ENCODE measurements at regions not wholly inside any gene's neighbourhood (a gene's known extent, or its start where the extent isn't known, plus 50 kb on each side); places are given as distances from the start of the nearest gene placed in this dataset.
A peak's percentile ranks its signal among the peaks of the same experiment; 100 is the strongest.

- ChIA-PET CTCF (no interaction called here), POLR2A (no interaction called here)
- no peak overlapping the region for H3K4me3 ChIP-seq (ENCODE audit: low read depth, low read length)
- no peaks in the 10 kb centered on the region for H3K36me3 ChIP-seq (ENCODE audit: control insufficient read depth in 2 of 2, insufficient read depth in 1 of 2, low read length in 2 of 2)
- no peaks in the 10 kb centered on the region for H3K9me3 ChIP-seq (ENCODE audit: control insufficient read depth, insufficient read depth, low read depth, low read length)
- no peaks in the 10 kb centered on the region for H3K4me1 ChIP-seq (ENCODE audit: control insufficient read depth, insufficient read depth, low read length)
- H3K27ac ChIP-seq (ENCODE audit: extremely low read depth, low read depth, low read length): no peak overlapping the region
- TF ChIP-seq PRDM1 (tag by site-specific recombination; IDR thresholded peaks at IDR 0.05) (no peak), ZNF362 (tag by site-specific recombination; IDR thresholded peaks at IDR 0.05) (0 out of 2 replicates have a peak, but pooled peaks have one; percentile 21), ZBTB20 (tag by site-specific recombination; IDR thresholded peaks at IDR 0.05) (peak; percentile 71)
Observed at GRCh38 chr4:137370206-137370633, 162.1 kb downstream of the PCDH18 start.

GRCh38 chr4:137367620-137368019, 164.7 kb downstream of the PCDH18 start:
- no peak overlapping the region for H3K4me3 ChIP-seq (ENCODE audit: low read depth, low read length)
- no peaks in the 10 kb centered on the region for H3K9me3 ChIP-seq (ENCODE audit: control insufficient read depth, insufficient read depth, low read depth, low read length)
- no peaks in the 10 kb centered on the region for H3K36me3 ChIP-seq (ENCODE audit: control insufficient read depth in 2 of 2, insufficient read depth in 1 of 2, low read length in 2 of 2)
- H3K4me1 ChIP-seq (ENCODE audit: control insufficient read depth, insufficient read depth, low read length): no peaks in the 10 kb centered on the region
- CTCF ChIA-PET: no interaction called here
- H3K27ac ChIP-seq (ENCODE audit: extremely low read depth, low read depth, low read length): no peak overlapping the region
- TF ChIP-seq GLIS1 (tag by site-specific recombination; IDR thresholded peaks at IDR 0.05) (no peak), TRIM28 (IDR thresholded peaks at IDR 0.05; ENCODE audit: borderline replicate concordance, low read length) (no peak), ZNF704 (tag by site-specific recombination; IDR thresholded peaks at IDR 0.05) (no peak), ZNF16 (tag by site-specific recombination; IDR thresholded peaks at IDR 0.05; ENCODE audit: low read depth) (no peak), ZNF571 (tag by site-specific recombination; IDR thresholded peaks at IDR 0.05) (no peak), ZNF580 (tag by site-specific recombination; IDR thresholded peaks at IDR 0.05) (no peak), ZNF239 (tag by site-specific recombination; IDR thresholded peaks at IDR 0.05) (no peak), ZBTB7A (tag by site-specific recombination; IDR thresholded peaks at IDR 0.05; ENCODE audit: low read depth) (no peak), HOXD13 (CRISPR knock-in tag; IDR thresholded peaks at IDR 0.05; ENCODE audit: borderline replicate concordance) (no peak), SP7 (tag by site-specific recombination; IDR thresholded peaks at IDR 0.05) (no peak), GLI4 (tag by site-specific recombination; IDR thresholded peaks at IDR 0.05) (no peak), ZNF610 (tag by site-specific recombination; IDR thresholded peaks at IDR 0.05; ENCODE audit: borderline replicate concordance) (no peak)
- POLR2A ChIA-PET: no interaction called here

GRCh38 chr4:137363496-137363895, 168.8 kb downstream of the PCDH18 start:
- Histone ChIP-seq H3K27ac (ENCODE audit: extremely low read depth, low read depth, low read length) (no peak overlapping the region), H3K4me3 (ENCODE audit: low read depth, low read length) (no peak overlapping the region), H3K4me1 (ENCODE audit: control insufficient read depth, insufficient read depth, low read length) (no peaks in the 10 kb centered on the region), H3K36me3 (ENCODE audit: control insufficient read depth in 2 of 2, insufficient read depth in 1 of 2, low read length in 2 of 2) (no peaks in the 10 kb centered on the region), H3K9me3 (ENCODE audit: control insufficient read depth, insufficient read depth, low read depth, low read length) (no peaks in the 10 kb centered on the region)
- CTCF ChIA-PET: no interaction called here
- POLR2A ChIA-PET: no interaction called here
- TF ChIP-seq ZNF473 (tag by site-specific recombination; IDR thresholded peaks at IDR 0.05): no peak
- no peak for TF ChIP-seq ZNF248 (tag by site-specific recombination; IDR thresholded peaks at IDR 0.05)

- no peak for TF ChIP-seq ZNF645 (tag by site-specific recombination; IDR thresholded peaks at IDR 0.05)
- no peak for TF ChIP-seq HOXA7 (CRISPR knock-in tag; IDR thresholded peaks at IDR 0.05; ENCODE audit: borderline replicate concordance)
- TF ChIP-seq ZNF830 (tag by site-specific recombination; IDR thresholded peaks at IDR 0.05; ENCODE audit: low read depth): no peak
- Histone ChIP-seq H3K27ac (ENCODE audit: extremely low read depth, low read depth, low read length) (no peak overlapping the region), H3K36me3 (ENCODE audit: control insufficient read depth in 2 of 2, insufficient read depth in 1 of 2, low read length in 2 of 2) (no peaks in the 10 kb centered on the region), H3K4me3 (ENCODE audit: low read depth, low read length) (no peak overlapping the region), H3K4me1 (ENCODE audit: control insufficient read depth, insufficient read depth, low read length) (no peaks in the 10 kb centered on the region), H3K9me3 (ENCODE audit: control insufficient read depth, insufficient read depth, low read depth, low read length) (no peaks in the 10 kb centered on the region)
- POLR2A ChIA-PET: no interaction called here
- CTCF ChIA-PET: interaction anchor here (0.5 kb wide), 1 partner anchor 115 kb away, joined by 5 read pairs; no protein-coding TSS in a partner anchor
Observed at GRCh38 chr4:137361756-137362470, 170.4 kb downstream of the PCDH18 start.
